NCI-H128 (cell line): ENCODE measurements at regions not wholly inside any gene's neighbourhood (a gene's known extent, or its start where the extent isn't known, plus 50 kb on each side); places are given as distances from the start of the nearest gene placed in this dataset.
"Not testable (repeated sequence)": the region's sequence is repeated elsewhere in the genome, so short reads cannot be mapped to it uniquely, and the experiment has no call there.

Experiments used
- DNase-seq: peaks from one replicate; lab custom pipeline; 2025; ENCODE audit not compliant: unreplicated experiment; lab: John Stamatoyannopoulos, UW

DNA sequence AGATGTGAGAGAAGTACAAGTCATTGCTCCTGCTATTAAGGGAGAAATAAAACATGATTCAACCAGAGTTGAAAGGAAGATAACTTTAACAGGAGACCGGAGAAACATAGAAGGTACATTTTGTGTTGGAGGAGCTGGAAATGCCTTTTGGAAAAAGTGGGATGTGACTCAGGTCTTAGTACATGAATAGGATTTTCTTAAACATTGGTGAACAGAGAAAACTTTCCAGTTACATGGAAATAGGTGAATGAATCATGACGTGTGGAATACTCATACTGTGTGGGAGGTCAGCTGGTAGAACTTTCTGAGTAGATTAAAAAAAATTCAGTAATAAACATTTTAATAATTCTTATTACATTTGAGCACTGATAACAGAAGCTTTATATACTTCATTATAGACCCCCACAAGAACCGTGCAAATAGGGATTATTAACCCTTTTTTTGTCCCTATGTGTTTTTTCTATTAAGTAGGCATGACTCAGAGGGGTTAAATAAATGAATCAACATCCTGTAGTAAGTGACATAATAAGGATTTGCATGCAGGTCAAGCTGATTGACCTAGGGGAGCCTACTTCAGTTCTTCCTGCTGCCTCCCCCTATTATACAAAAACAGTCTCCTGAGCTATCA, 710.5 kb downstream of the NOVA1 start:
- DNase-seq = no peak

DNA sequence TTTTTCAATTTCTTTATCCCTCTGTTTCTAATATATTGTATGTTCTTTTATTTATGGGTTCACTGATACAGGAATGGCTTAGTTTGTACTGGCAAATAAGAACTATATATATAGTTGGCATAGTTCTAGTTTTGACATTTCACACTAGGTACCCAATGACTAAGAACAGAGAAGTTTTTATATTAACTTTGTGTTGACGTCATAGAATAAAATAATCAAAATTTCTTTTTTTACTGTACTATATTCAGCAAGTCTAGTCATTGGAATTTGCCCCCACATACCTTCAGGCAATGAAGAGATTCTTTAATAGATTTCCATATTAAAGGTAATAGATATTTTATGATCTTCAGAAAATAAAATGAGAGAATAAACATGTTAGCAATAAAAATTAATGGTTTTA, 713.2 kb downstream of the NOVA1 start:
- DNase-seq = no peak

DNA sequence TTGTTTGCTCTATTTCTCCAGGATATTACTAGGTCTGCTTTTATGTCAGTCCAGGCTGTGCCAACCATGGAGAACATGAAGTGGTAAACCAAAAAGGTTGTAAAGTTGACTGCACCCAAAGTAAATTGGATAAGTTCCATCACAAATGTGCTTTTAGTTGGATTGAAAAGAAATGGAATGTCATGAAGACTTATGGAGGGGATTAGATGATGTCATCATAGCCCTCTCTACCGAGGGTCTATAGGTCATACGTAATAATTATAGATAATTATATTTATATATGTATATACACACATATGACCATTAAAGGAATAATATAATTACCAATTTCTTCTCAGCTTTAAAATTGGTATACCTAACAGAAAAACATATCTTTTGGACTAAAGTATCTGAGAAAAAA, 714.9 kb downstream of the NOVA1 start:
- no peak for DNase-seq

DNA sequence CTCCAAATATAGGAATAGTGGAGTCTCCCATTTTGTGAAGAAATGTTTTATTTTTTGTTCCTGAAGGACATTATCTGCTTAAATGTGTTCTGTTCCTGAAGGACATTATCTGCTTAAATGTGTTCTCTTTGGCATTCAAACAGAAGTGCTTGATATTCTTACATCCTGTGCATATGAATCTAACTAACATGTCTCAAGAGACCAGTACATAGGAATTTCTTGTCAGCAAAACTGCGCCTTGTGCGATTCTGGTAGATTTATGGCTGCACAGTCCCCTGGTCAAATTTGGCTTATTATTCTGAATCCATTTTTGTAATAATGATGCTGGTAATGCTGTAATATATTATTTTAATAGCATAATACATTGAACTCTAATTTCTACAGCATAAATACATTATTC, 722.4 kb downstream of the NOVA1 start:
- DNase-seq = no peak

DNA sequence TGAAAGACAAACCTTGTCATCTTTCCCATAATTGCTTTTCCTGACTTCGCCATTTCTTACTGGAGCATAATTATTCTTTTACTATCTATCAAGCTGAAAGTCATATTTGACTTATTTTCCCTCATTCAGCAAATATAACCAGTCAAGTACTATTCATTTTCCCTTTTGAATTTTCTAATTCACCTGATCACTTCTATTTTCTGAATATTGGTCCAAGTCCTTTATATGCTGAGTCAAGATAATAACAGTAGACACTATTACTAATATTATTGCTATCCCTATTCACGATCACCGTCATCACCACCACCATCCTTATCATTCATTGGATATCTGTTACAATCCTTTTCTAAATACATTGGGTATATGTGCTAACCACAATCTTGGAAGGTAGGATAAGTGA, 728.0 kb downstream of the NOVA1 start:
- DNase-seq = no peak

DNA sequence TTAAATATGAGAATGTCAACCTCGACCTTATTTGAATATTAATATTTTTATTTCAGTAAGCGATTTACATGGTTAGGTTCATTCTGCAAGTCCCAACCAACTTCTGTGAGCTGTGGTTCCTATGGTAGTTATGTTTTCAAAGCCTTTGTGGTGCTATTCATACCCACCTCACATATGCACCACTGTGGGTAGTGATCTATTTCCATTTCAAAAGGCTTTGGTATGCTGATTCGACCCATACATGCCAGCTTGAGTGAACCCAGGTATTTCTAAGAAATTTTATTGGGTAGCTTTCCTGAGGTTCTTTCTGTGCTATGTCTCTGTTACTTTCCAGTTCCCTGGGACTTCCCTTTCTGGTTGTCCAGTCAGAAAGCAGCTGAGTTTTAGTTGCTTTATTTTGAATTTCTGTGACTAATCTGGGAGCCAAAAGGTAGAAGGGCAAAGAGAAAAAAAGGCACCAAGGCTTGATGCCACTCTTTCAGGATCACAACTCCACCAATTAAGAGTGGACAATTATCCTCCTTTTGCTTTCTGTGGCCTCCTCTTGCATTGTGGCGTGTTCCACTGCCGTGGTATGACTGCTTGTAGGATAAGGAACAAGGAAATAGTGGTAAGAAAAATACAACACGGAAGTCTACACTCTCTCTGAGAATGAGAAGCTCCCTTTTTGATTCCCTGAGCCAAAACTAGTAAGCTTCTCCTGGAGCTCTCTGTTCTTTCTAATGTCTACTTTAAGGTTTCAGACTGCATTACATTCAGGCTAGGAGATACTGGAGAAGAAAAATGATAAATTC, 729.1 kb downstream of the NOVA1 start:
- no peak for DNase-seq

DNA sequence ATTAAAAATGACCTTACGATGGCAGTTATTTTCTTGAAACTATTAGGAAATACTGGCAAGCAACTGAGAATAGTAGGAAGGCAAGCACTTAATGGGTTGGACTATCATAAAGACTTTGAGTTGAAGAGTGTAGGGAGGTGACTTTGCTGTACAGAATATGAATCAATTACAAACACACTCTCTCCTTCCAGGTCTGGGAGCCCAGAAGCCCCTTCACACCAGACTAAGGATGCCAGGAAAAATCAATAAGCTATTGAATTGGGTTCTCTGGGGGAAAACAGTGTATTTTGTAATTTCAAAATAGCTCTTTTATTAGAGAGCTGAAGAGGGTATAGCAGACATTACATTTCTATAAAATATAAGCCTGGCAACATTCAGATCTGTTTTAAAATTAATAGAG, 736.4 kb downstream of the NOVA1 start:
- DNase-seq = no peak

DNA sequence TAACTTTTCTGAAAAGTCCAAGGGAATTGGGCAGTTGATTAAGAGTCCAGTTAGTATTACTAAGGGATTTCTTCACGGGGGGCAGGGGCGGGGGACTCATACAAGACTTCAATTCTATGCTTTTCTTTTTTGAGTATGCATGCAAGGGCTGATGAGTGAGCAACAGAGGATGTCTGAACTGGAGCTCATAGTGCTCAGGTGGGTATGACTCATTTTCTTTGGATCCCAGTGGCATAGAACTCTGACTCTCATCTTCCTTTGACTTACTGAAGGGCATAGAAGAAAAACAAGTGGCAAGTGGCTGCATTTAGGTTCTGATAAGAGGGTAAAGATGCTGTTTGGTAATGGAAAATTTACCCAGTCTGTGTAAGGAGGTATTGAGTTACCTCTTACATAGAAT, 749.2 kb downstream of the NOVA1 start:
- no peak for DNase-seq

DNA sequence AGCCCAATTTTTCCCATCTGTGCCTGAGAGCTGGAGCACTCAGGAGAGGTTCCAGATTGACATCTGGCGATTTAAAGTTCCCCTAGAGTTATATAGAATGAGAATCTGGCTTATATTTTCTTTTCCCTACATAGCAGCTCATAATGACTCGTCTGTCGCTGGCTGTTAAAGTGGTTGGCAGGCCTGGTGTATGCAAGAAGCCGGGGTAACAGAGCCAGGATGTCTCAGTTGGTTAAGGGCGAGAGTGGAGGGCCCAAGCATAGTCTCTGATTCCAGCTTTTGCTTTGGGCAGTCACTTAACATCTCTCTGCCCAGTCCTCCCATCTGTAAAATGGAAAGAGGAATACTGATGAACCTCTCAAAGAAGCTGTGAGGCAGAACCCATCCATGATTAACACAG, 751.6 kb downstream of the NOVA1 start:
- DNase-seq = no peak

DNA sequence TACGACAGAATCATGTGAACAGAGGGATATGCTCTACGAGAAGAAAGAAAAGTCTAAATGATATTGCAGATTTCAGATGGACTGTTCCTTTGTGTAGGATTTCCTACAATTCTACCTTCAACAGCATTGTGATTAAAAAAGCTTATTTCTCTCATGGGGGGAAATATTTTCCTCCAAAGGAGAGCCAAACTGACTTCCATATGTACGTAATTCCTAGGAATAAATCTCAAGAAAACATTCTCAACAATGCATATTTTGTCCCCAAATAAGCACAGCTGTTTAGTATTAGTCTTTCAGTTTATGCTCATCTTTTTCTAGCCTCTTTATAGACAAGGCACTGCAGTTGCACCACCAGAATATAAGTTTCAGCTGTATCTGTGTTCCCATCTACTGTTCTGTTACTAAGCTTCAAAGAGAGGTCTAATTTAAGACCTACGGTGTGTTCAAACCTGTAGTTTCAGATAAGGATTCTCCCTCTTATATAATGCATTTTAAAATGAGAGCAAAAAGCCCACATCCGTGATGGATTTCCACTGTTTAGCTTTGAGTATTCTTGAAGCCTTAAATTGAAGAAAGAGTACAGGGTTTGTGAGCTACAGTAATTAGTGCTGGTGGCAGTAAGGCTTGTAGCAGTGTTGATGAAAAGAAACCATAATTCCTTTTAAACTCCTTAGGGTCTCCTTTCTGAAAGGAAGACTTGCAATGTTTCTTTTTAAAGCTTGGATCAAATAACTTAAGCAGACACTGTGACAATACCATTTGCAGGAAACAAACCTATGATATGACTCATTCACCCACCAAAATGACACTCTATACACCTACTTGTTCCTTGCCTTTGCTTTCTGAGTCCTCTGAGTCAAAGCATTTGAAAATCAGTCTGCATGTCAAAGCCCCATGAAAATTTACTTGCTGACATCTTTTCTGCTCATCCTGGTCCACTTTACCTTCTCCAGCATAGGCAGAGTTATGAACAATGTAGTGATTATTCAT, 754.1 kb downstream of the NOVA1 start:
- no peak for DNase-seq

DNA sequence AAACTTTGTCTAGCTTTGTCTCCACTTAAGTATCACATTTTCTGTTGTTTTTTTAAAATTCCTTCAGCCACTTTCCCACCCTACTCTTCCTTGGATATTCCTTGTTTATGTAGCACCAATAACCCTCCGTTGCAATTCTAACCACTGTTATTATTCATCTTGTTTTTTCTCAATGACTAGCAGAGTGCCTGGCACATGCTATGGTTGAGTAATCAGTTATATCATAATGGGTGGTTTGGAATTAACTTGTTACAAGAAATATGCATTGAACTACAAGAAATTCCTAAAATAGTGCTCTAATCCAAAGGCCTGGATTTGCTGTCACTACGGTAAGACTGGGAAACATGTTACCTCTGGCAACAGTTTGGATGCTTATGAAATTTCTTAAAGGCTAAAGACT, 756.6 kb downstream of the NOVA1 start:
- DNase-seq = no peak

DNA sequence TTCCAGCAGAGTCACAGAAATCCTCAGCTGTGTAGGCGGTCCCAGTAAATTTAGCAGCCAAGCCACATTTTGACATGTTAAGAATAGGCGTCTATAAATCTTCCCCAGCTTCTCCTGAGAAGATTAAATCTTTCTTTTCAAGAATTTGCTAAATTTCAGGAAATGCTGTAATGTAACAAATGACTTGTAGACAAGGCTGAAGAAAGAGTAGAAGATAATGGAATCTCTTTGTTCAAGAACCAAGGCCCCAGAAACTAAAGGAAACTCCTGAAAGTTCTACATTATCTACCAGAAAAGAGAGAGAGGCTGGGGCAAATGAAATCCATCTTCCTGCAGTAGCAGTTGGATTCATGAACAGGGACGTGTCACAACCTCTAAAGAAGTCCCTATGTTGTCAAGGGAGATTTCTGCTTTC, 760.3 kb downstream of the NOVA1 start:
- no peak for DNase-seq

DNA sequence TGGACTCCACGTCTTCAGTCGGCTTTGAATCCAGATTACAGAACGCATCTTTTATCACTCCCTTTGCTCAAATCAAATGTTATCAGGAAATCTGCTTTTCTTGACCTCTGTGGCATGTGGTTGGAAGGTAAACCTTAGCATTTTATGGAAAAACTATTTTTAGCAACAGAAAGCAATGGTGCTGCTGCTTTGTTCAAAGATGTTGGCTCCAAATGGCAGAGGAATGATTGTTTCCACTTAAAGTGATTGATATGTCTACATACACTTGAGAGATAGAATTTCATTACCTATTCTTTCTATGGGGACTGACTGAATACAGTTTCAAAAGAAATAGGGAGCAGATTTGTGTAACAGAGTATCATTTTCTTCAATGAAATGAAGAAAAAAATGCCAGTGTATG, 761.2 kb downstream of the NOVA1 start:
- no peak for DNase-seq

DNA sequence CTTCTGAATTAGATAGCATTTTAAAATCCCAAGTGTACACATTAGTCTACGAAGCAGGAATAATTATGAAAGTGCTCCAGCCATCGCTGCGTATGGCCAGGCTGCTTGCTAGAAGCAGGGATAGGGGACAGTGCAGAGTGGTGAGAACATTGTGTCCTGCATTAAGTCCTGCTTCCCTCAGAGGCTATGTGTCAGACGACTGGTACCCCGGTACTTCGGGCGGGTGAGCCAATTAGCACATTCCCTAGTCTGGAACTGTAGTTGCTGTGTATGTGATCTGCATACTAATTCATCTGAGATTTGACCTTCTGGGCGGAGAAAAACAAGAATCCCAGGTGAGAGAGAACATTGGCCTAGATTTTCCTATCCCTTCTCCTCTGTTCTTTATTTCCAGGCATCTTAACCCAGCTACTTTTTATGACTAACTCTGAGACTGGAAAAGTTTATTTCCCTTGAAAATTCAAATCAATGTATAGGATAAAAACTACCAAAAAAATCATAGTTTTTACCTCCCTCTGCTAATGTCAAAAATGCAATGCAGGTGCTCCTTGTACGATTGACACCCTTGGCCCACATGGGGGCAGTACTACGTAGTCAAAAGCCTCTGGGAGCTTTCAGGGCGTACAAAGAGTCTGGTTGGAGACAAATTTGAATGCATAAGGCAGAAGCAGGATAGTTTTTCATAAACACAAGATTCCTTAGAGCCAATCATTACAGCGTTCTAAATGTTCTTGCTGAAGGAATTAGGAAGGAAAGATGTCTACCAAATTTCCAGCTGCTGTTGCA, 764.3 kb downstream of the NOVA1 start:
- DNase-seq = peak; percentile 16

DNA sequence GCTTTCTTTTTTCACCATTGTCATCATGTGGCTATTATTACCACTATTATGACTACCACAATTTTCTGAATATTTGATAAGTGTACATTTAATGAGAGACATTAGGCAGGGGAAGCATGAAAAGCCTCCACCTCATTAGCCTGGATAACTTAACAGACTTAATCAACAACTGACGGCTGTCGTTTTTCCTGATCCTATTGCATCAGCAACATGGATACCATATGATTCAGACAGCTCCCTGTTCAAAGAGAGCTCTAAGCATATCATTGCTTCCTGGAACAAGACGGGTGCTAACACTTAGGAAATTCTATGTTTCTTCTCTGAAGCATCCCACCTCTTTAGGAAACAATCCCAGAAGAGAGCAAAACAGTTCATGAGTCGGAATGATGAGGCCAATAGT, 765.2 kb downstream of the NOVA1 start:
- no peak for DNase-seq

DNA sequence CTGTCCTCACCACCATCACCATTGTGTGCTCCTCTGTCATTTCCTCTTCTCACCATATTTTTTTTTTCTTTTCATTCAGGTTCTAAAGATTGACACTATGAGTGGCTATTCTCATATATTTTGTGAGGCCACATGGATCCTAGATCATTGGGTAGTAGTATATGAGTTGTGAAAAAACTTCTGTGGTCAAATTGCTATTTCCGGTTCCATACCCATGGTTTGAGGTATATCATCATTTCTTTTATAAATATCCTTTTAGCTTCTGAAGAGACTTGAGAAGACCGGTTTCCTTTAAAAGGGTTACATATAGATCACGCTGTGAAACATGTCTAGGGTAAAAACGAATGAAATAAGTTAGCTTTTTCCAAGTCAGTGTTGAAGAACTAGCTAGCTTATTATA, 769.3 kb downstream of the NOVA1 start:
- DNase-seq = no peak

DNA sequence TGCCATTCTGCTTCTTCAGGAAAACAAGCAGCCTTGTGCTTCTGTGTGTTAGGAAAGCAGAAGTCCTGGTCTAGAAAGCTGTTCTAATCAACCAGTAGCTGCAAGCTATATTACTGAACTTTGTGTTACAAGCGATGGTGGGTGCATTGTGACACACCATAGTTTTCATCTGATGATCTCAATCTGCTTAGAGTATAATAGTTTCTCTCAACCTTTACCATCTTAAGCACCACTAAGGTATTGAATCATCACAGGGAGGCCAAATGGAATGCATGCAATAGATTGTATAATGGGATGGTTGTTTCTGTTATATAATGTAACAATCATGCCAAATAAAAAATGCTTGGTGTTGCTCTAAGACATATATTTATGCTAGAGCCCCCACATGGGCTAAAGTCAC, 771.7 kb downstream of the NOVA1 start:
- no peak for DNase-seq

DNA sequence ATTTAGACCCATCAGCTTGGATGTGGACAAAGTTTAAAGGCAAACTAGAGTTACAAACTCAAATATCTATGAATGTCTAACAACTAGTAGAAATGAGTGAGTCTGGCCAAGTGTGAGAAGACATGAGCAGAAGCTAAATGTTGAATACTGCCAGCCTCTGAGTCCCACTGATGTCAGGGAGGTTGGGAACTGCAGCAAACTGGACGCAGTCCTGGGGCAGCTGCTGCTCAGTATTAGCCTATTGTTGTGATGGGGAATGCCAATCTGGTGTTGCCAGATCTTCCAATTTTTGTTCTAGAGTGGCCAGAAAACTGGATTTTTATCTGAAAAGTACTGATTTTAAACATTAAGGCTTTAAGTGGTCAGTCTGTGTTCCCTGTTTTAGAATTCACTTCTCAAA, 770.4 kb upstream of the STXBP6 start:
- no peak for DNase-seq

DNA sequence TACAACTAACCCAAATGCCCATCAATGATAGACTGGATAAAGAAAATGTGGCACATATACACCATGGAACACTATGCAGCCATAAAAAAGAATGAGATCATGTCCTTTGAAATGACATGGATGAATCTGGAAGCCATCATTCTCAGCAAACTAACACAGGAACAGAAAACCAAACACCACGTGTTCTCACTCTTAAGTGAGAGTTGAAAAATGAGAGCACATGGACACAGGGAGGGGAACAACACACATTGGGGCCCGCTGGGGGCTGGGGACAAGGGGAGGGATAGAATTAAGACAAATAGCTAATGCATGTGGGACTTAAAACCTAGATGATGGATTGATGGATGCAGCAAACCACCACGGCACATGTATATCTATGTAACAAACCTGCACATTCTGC, 764.7 kb upstream of the STXBP6 start:
- DNase-seq = not testable (repeated sequence)

DNA sequence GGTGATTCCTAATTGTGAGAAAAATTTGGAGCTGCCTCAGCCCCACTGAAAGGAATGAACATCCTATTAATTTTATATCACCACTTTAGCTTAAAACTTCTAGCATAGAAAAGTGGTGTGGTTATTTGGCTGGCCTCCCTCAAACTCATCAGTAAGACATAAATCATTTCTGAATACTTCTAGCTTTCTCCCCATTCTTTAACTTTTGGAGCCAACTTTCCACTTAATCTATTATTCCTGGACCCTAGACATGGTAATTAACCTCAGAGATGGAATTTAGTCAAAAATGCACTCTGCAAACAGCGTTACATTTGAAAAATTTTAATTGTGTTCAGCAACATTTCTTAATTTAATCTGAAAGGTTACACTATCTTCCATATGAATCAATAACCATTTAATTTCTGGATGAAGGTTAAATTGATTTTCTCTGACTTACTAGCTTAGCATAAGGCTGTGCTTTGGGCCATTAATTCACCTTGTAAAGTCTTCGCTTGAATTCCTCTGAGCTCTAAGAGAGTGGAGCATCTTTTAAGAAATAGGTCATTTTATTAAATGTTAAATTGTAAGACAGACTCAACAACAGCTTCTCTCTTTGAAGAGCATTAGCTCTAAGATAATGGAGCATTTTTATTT, 753.6 kb upstream of the STXBP6 start:
- DNase-seq = no peak
